GM19463 (cell line): ENCODE measurements at regions not wholly inside any gene's neighbourhood (a gene's known extent, or its start where the extent isn't known, plus 50 kb on each side); places are given as distances from the start of the nearest gene placed in this dataset.
"Not testable (repeated sequence)": the region's sequence is repeated elsewhere in the genome, so short reads cannot be mapped to it uniquely, and the experiment has no call there.

ENCODE experiments used
- ATAC-seq: cut with Tn5 transposase; IDR thresholded peaks from one replicate; pipeline ENCODE4 v1.9.1; 2021; ENCODE audit warnings: mild to moderate bottlenecking, moderate library complexity; ENCODE audit not compliant: unreplicated experiment

GRCh38 chr3:165954171-165954570 lies 116.9 kb upstream of the BCHE start:
- ATAC-seq, result no peak

GRCh38 chr3:165946360-165946759 lies 109.1 kb upstream of the BCHE start:
- no peak for ATAC-seq

- ATAC-seq, result no peak
Measured at GRCh38 chr3:165938986-165939540, 101.8 kb upstream of the BCHE start.

DNA sequence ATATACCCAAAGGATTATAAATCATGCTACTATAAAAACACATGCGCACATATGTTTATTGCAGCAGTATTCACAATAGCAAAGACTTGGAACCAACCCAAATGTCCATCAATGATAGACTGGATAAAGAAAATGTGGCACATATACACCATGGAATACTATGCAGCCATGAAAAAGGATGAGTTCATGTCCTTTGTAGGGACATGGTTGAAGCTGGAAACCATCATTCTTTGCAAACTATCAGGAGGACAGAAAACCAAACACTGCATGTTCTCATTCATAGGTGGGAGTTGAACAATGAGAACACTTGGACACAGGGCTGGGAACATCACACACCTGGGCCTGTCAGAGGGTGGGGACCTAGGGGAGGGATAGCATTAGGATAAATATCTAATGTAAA lies 98.9 kb upstream of the BCHE start:
- not testable (repeated sequence) for ATAC-seq

DNA sequence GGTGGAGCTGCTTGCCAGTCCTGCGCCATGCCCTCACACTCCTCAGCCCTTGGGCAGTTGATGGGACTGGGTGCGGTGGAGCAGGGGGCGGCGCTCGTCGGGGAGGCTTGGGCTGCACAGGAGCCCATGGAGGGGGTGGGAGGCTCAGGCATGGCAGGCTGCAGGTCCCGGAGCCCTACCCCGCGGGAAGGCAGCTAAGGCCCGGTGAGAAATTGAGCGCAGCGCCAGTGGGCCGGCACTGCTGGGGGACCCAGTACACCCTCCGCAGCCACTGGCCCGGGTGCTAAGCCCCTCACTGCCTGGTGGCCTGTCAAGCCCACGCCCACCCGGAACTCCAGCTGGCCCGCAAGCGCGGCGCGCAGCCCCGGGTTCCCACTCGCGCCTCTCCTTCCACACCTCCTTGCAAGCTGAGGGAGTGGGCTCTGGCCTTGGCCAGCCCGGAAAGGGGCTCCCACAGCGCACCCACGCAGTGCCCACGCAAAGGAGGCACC lies 87.1 kb upstream of the BCHE start:
- not testable (repeated sequence) for ATAC-seq

GRCh38 chr3:165920984-165921383 lies 83.8 kb upstream of the BCHE start:
- no peak for ATAC-seq

- no peak for ATAC-seq
Measured at GRCh38 chr3:165919284-165919683, 82.1 kb upstream of the BCHE start.

- ATAC-seq, result no peak
Measured at GRCh38 chr3:165918657-165918979, 81.4 kb upstream of the BCHE start.

DNA sequence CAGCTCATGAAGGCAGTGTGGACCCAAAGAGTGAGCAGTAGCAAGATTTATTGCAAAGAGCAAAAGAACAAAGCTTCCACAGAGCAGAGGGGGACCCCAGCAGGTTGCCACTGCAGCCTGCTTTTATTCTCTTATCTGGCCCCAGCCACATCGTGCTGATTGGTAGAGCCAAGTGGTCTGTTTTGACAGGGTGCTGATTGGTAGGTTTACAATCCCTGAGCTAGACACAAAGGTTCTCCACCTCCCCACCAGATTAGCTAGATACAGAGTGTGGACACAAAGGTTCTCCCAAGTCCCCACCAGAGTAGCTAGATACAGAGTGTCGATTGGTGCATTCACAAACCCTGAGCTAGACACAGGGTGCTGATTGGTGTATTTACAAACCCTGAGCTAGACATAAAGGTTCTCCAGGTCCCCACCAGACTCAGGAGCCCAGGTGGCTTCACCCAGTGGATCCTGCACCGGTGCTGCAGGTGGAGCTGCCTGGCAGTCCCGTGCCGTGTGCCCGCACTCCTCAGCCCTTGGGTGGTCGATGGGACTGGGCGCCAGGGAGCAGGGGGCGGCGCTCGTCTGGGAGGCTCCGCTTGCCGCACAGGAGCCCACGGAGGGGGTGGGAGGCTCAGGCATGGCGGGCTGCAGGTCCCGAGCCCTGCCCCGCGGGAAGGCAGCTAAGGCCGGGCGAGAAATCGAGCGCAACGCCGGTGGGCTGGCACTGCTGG lies 80.9 kb upstream of the BCHE start:
- ATAC-seq, result not testable (repeated sequence)

- ATAC-seq, result not testable (repeated sequence)
Measured at GRCh38 chr3:165915104-165915503, 77.9 kb upstream of the BCHE start.

- ATAC-seq, result no peak
Measured at GRCh38 chr3:165903885-165904630, 66.8 kb upstream of the BCHE start.

DNA sequence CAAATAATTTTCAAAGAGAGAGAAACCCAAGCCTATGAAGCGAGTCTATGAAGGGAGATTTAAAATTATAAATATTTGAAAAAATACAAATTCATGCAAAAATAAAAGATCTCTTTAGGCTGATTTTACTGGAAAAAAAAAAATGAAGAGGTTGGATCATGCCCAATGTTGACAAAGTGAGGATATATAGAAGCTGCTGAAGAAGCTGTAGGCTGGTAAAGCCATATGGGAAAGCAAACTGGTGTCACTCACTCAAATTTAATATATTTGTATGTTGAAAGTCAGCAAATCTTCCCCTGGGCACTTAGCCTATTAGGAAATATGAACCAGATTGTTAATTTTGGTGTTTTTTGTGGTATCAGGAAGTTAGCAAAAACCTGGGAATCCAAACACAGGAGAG lies 61.8 kb upstream of the BCHE start:
- ATAC-seq, result no peak

GRCh38 chr3:165897137-165897536 lies 59.9 kb upstream of the BCHE start:
- ATAC-seq, result no peak

DNA sequence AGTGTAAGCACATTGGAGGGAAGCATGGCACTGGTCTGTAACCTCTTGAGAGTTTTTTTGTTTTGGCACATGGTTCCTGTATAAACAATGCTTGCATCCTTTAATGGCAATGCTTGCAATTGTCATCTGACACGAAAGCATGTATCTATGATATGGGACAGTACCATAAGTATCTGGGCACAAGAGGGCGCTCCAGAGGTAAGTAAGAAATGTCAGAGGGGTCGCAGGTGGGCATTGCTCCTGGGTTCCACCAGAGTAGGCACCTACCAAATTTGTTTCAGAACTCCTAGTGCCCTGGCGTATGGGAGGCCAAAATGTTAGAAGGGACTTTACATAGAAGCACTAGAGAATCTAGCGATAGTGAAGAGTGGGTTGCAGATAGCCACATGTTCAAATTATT lies 58.7 kb upstream of the BCHE start:
- ATAC-seq, result no peak

GRCh38 chr3:165892565-165892964 lies 55.3 kb upstream of the BCHE start:
- ATAC-seq, result no peak
